ENCODE measurements at regions not wholly inside any gene's neighbourhood (a gene's known extent, or its start where the extent isn't known, plus 50 kb on each side); places are given as distances from the start of the nearest gene placed in this dataset.

DNA sequence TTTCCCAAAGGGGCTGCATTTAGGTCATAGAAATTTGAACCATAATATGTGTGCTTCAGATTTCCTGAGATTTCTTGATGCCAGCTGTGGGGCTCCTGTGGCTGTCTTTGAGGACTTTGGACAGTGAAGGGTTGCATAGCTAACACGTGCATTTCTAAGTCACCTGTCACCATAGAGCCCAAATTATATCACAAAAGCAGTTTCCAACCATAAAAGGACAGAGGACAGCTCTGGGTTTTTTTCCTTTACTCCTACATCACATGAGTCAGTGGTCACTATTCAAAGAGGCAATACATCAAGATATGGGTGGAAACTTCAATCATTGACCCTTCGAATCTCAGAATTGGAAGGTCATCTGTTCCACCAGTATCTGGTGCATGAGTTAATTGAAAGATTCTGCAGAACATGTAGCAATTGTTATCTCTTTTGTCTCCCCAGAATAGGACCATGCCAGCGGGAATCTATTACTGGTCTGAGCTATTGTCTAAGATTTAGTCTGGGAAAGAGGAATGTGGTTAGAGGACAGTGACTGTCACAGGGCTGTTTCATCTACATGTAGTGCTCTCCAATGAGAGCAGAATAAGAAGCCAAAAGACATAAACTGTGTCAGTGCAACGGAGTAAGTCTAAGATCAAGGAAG is 133.5 kb downstream of the AASDH start:
- Mint-ChIP-seq H3K4me3 (no peak overlapping the region), H3K9me3 (no peaks in the 10 kb centered on the region), H3K36me3 (ENCODE audit: insufficient read depth in 2 of 2) (no peaks in the 10 kb centered on the region), H3K27ac (no peak overlapping the region), H3K27me3 (ENCODE audit: low read depth) (peaks cover 29% of the 10 kb centered on the region), H3K4me1 (ENCODE audit: low read depth) (peaks cover under 1% of the 10 kb centered on the region)
- no peak for DNase-seq
- ATAC-seq (replicated peaks in 1 of 2), result no peak

DNA sequence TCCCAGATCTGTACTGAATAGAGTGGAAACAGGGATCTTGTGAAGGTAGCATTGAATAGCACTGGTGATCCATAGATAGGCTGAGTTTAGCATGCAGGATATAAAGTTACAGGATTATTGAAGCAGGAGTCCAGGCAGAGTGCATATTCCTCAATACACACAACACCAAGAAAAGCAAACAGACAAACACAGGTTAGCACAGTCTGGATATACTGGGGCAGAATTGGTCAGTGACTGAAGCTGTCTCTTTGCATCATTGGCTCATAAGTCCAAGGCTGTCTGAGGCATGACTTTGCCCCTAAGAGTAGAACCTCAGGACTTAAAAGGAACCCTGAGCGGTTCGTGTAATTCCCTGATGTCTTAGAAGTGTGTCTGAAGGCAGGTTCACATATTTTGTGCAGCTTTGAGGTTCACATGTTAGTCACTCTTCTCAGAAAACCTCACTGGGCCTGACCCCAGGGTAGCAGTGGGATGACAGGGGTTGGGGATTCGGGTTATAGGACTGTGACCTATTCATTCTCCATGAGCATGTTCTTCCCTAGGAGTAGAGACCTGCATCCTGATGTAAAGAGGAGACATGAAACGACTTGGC is 134.6 kb downstream of the AASDH start:
- H3K27me3 Mint-ChIP-seq (ENCODE audit: low read depth), result peaks cover 29% of the 10 kb centered on the region
- ATAC-seq (replicated peaks in 1 of 2), result no peak
- no peaks in the 10 kb centered on the region for H3K9me3 Mint-ChIP-seq
- H3K27ac Mint-ChIP-seq, result no peak overlapping the region
- H3K4me1 Mint-ChIP-seq (ENCODE audit: low read depth), result no peaks in the 10 kb centered on the region
- no peaks in the 10 kb centered on the region for H3K36me3 Mint-ChIP-seq (ENCODE audit: insufficient read depth in 2 of 2)
- no peak for DNase-seq
- H3K4me3 Mint-ChIP-seq, result no peak overlapping the region

DNA sequence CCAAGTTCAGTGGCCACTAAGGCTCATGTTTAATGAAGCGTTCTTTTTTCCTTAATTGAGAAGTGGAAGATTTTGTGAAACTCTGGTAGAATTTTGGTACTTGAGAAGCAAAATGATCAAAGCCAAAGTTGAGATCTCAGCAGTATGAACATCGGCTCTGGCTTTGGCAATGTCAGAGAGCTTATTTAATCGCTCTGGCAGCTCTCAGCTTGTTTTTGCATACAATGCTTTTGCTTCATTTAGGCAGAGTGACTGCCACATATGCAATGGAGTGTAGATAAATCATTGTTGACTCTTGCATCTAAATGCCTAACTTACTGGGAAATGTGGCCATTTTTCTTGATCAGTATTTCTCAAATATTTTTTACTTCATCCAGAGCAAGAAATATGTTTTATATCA is 135.7 kb downstream of the AASDH start:
- ATAC-seq (replicated peaks in 1 of 2) (no peak), DNase-seq (no peak)
- Mint-ChIP-seq H3K4me3 (no peak overlapping the region), H3K27ac (no peak overlapping the region), H3K9me3 (no peaks in the 10 kb centered on the region), H3K36me3 (ENCODE audit: insufficient read depth in 2 of 2) (no peaks in the 10 kb centered on the region), H3K4me1 (ENCODE audit: low read depth) (no peaks in the 10 kb centered on the region), H3K27me3 (ENCODE audit: low read depth) (peaks cover 29% of the 10 kb centered on the region)

DNA sequence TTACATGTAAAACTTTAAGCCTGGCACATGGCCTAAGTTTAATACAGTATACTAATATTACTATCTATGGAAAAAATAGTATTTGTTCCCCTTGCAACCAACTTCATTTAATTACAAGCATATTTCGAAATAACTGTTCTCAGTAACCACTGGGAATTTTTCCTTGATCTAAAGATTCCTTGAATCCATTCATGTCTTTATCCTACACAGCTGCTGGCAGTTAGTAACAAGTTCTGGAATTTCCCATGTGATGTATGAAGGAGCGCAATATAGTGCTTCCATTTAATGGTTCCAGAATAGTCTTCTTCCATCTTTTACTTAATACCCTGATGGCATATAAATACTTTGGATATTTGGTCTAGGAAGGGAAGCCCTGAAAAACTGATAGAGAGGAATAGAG is 136.5 kb downstream of the AASDH start:
- no peak for DNase-seq
- H3K9me3 Mint-ChIP-seq, result no peaks in the 10 kb centered on the region
- H3K36me3 Mint-ChIP-seq (ENCODE audit: insufficient read depth in 2 of 2), result no peaks in the 10 kb centered on the region

DNA sequence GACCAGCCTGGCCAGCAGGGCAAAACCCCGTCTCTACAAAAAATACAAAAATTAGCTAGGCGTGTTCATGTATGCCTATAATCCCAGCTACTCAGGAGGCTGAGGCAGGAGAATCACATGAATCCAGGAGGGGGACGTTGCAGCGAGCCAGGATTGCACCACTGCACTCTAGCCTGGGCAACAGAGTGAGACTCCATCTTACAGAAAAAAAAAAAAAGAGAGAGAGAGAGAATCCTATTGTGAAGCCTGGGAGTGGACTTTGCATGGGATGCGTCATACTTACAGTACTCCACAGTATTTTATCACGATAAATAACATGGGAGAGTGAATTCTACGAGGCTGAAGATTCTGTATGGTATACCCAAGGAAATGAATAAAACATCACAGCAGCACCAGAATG is 139.6 kb downstream of the AASDH start:
- H3K4me3 Mint-ChIP-seq, result no peak overlapping the region
- H3K9me3 Mint-ChIP-seq, result no peaks in the 10 kb centered on the region
- H3K36me3 Mint-ChIP-seq (ENCODE audit: insufficient read depth in 2 of 2), result no peaks in the 10 kb centered on the region
- ATAC-seq (replicated peaks in 1 of 2) (no peak), DNase-seq (no peak)
- H3K4me1 Mint-ChIP-seq (ENCODE audit: low read depth), result no peaks in the 10 kb centered on the region
- no peak overlapping the region for H3K27ac Mint-ChIP-seq
- peaks cover 35% of the 10 kb centered on the region for H3K27me3 Mint-ChIP-seq (ENCODE audit: low read depth)

More for the DNA sequence above, 136.5 kb downstream of the AASDH start:
- Mint-ChIP-seq H3K27ac (no peak overlapping the region), H3K4me1 (ENCODE audit: low read depth) (no peaks in the 10 kb centered on the region), H3K4me3 (no peak overlapping the region), H3K27me3 (ENCODE audit: low read depth) (peaks cover 29% of the 10 kb centered on the region)
- ATAC-seq (replicated peaks in 1 of 2), result no peak

DNA sequence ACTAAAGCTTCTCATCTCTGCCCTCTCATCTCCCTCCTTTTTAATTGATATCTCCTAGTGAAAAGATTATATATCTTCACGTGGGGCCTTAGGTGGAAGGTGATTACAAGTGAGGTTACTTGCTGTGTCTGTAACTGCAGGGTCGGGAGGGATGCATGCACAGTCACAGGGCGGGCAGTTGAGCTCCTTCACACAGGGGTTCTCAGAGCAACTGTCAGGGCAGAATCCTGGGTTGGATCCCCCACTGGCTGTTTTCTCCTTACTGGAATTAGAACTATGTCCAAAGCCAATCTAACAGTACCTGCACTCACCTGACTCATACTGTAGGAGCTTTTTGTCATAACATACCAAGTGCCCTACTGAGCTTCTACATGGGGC is 141.1 kb downstream of the AASDH start:
- H3K36me3 Mint-ChIP-seq (ENCODE audit: insufficient read depth in 2 of 2), result no peaks in the 10 kb centered on the region
- H3K27me3 Mint-ChIP-seq (ENCODE audit: low read depth), result peaks cover 26% of the 10 kb centered on the region
- no peak overlapping the region for H3K4me3 Mint-ChIP-seq
- no peaks in the 10 kb centered on the region for H3K4me1 Mint-ChIP-seq (ENCODE audit: low read depth)
- no peak for ATAC-seq (replicated peaks in 1 of 2)
- DNase-seq, result no peak
- no peaks in the 10 kb centered on the region for H3K9me3 Mint-ChIP-seq
- H3K27ac Mint-ChIP-seq, result no peak overlapping the region

DNA sequence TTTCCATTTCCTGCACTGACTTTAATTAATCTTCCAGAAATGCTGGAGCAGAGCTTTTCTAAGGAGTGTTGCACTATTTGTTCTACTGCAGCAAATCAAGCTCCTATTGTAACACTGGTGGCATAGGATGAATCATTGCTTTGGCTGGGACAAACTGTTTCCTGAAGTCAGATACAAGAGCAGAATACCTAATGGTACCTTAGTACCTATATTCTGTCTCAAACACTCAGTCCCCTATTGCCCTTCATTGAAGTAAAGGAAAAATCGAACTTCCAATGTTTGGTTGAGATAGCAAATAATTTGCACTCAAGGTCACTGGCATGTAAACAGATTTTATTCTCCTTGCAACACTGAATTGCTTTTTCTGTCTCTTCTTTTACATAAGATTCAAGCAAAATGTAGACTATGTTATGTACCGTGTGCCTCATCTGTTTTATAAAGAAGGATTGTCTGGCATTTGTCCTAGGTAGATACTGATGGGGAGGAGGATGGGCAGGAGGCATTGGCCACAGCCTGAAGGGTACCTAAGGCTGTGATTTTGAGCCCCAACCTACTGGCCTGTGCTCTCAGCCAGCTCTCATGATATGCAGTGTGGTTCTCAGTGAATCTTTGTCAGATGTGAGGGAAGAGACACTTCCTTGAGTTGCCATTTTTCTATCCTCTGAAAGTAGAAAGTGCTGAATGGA is 141.6 kb downstream of the AASDH start:
- Mint-ChIP-seq H3K4me3 (no peak overlapping the region), H3K27ac (no peak overlapping the region), H3K9me3 (no peaks in the 10 kb centered on the region), H3K36me3 (ENCODE audit: insufficient read depth in 2 of 2) (no peaks in the 10 kb centered on the region), H3K4me1 (ENCODE audit: low read depth) (no peaks in the 10 kb centered on the region), H3K27me3 (ENCODE audit: low read depth) (peaks cover 20% of the 10 kb centered on the region)
- DNase-seq, result no peak
- no peak for ATAC-seq (replicated peaks in 1 of 2)

DNA sequence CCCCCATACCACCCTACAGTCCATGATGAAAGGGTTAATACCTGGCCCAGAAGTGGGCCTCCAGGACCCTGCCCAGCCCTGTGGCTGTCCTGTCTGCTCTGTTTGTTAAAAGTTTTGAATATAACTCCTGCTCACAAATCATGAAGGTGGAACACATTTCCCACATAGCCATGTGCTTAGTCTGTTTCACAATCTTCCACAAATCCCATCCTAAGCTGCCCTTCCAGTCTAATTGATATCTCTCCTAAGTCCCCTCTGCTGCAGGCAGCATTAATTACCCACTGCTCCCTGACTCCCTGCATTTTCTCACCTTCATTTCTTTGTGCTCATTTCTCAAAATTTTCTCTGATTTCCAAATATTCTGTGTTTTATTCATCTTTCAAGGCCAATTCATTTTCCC is 142.6 kb downstream of the AASDH start:
- no peaks in the 10 kb centered on the region for H3K4me1 Mint-ChIP-seq (ENCODE audit: low read depth)
- ATAC-seq (replicated peaks in 1 of 2), result no peak

DNA sequence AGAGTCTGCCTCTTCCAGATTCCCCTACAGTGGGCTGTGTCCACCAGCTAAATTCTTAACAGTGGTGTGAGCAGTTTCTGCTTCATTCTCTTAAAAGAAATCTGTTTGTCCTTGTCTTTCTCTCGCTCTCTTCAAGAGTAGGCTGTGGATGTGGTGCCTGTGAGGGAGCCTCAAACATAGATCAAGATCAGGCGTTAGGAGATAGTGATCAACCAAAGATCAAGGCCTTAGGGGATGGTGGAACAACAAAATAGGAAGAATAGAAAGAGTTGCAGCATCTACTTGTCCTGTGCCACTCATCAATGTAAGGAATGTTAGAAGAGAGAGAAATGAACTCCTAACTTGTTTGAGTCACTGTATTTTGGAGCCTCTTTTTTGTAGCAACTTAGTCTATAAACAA is 144.2 kb downstream of the AASDH start:
- Mint-ChIP-seq H3K9me3 (no peaks in the 10 kb centered on the region), H3K27me3 (ENCODE audit: low read depth) (peaks cover 10% of the 10 kb centered on the region), H3K4me3 (no peak overlapping the region), H3K27ac (no peak overlapping the region), H3K4me1 (ENCODE audit: low read depth) (no peaks in the 10 kb centered on the region), H3K36me3 (ENCODE audit: insufficient read depth in 2 of 2) (no peaks in the 10 kb centered on the region)
- DNase-seq (no peak), ATAC-seq (replicated peaks in 1 of 2) (no peak)

More for the DNA sequence above, 142.6 kb downstream of the AASDH start:
- Mint-ChIP-seq H3K9me3 (no peaks in the 10 kb centered on the region), H3K27me3 (ENCODE audit: low read depth) (peaks cover 10% of the 10 kb centered on the region), H3K27ac (no peak overlapping the region), H3K4me3 (no peak overlapping the region), H3K36me3 (ENCODE audit: insufficient read depth in 2 of 2) (no peaks in the 10 kb centered on the region)
- no peak for DNase-seq

DNA sequence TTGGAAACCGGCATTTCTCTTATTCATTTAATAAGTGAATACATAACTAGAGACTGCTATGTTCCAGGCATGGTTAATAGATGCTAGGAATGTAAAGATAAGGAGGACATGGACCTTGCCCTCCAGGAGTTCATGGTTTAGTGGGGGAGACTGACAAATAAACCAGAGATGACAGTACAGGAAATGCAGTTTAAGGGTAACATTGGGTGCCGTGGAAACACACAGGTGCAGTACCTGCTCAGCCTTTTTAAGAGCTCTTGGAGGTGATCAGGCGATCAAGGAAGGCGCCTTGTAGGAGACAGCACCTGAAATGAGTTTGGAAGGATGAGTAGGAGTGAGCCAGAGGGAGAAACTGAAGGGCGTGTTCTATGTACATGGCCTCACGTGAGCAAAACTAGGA is 145.8 kb downstream of the AASDH start:
- DNase-seq (no peak), ATAC-seq (replicated peaks in 1 of 2) (no peak)
- no peaks in the 10 kb centered on the region for H3K4me1 Mint-ChIP-seq (ENCODE audit: low read depth)
- no peaks in the 10 kb centered on the region for H3K36me3 Mint-ChIP-seq (ENCODE audit: insufficient read depth in 2 of 2)
- H3K4me3 Mint-ChIP-seq, result no peak overlapping the region
- H3K9me3 Mint-ChIP-seq, result no peaks in the 10 kb centered on the region
- H3K27ac Mint-ChIP-seq, result no peak overlapping the region
- H3K27me3 Mint-ChIP-seq (ENCODE audit: low read depth), result peaks cover 12% of the 10 kb centered on the region

DNA sequence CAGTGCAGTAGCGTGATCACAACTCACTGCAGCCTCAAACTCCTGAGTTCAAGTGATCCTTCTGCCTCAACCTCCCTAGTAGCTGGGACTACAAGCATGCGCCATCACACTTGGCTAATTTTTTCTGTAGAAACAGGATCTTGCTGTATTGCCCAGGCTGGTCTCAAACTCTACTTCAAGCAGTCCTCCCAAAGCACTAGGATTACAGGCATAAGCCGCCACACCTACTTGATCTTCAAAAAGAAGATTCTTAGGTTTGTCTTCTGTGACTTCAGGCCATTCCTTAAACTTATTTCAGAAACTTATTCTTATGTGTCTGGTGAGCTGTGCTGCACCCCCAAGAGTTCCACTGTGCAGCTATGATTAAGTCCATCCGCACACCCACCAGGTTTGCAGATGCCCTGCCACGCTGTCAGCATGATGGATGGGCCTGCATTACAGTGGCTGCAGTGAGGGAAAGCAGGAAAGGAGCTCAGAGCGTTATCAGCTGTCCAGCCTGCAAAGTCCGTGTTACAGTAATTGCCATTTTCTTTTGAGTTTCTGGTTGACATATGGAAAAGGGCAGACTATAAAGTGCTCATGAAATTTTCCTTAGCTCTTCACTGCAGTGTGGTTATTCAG is 146.6 kb downstream of the AASDH start:
- Mint-ChIP-seq H3K9me3 (no peaks in the 10 kb centered on the region), H3K27me3 (ENCODE audit: low read depth) (peaks cover 20% of the 10 kb centered on the region), H3K4me3 (no peak overlapping the region), H3K4me1 (ENCODE audit: low read depth) (no peaks in the 10 kb centered on the region), H3K27ac (no peak overlapping the region), H3K36me3 (ENCODE audit: insufficient read depth in 2 of 2) (no peaks in the 10 kb centered on the region)
- DNase-seq (no peak), ATAC-seq (replicated peaks in 1 of 2) (no peak)

DNA sequence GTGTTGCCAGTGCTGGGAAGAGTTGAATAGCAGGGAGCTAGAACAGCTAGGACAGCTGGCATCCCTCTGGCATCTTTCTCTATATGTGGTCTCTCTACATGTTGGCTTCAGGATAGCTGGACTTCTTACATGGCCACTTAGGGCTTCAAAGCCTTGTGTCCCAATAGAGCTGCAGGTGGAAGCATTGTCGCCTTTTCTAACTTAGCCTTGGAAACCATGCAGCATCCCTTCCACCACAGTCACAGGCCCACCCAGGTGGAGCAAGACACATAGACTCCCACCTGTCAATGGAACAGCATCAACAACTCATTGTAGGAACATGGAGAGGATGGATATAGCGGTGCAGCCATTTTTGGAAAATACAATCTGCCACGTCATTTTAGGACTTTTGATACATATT is 149.0 kb downstream of the AASDH start:
- no peak for DNase-seq
- Mint-ChIP-seq H3K36me3 (ENCODE audit: insufficient read depth in 2 of 2) (no peaks in the 10 kb centered on the region), H3K4me3 (no peak overlapping the region)

DNA sequence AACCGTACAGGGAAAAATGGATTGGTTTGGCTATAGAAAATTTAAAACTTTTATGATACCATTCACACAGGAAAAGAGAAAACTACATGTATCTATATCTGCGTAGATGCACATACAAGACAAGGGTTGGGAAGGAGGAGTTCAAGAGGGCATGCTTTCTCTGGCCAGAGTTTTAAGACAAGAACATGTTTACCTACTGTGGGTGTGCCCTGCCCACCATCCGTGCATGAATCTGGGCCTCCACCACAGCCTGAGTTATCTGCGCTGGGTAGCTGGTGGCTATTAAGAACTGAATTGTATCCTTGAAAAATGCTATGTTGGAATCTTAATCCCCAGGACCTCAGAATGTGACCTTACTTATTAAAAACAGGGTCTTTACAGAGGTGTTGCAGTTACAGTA is 151.6 kb downstream of the AASDH start:
- Mint-ChIP-seq H3K36me3 (ENCODE audit: insufficient read depth in 2 of 2) (no peaks in the 10 kb centered on the region), H3K27ac (no peak overlapping the region), H3K4me3 (no peak overlapping the region), H3K9me3 (peaks cover 0 to 4% of the 10 kb centered on the region in 2 donors), H3K27me3 (ENCODE audit: low read depth) (peaks cover 23% of the 10 kb centered on the region), H3K4me1 (ENCODE audit: low read depth) (no peaks in the 10 kb centered on the region)
- DNase-seq (no peak), ATAC-seq (replicated peaks in 1 of 2) (no peak)

More for the DNA sequence above, 149.0 kb downstream of the AASDH start:
- peaks cover 27% of the 10 kb centered on the region for H3K27me3 Mint-ChIP-seq (ENCODE audit: low read depth)
- no peaks in the 10 kb centered on the region for H3K4me1 Mint-ChIP-seq (ENCODE audit: low read depth)
- no peak for ATAC-seq (replicated peaks in 1 of 2)
- H3K9me3 Mint-ChIP-seq, result no peaks in the 10 kb centered on the region
- no peak overlapping the region for H3K27ac Mint-ChIP-seq

Measured in activated T-cell treated with anti-CD3 and anti-CD28 coated beads, Interleukin-2, amount 50 U/mL, for 72 hours (primary cell).